A549 (cell line): ENCODE measurements at regions not wholly inside any gene's neighbourhood (a gene's known extent, or its start where the extent isn't known, plus 50 kb on each side); places are given as distances from the start of the nearest gene placed in this dataset.

Experiments
- ATAC-seq, 2 experiments: fragments of 200-7000 bp in 1 of 2; fragments of >200 bp in 1 of 2; cut with Nextera tagmentation in 1 of 2; cut with Tn5 transposase in 1 of 2; 3 replicates each; pipeline versions ENCODE4 v1.8.0 to v1.9.1; 2018 to 2020; ENCODE audit warnings: mild to moderate bottlenecking in 1 of 2, moderate library complexity in 1 of 2
- CTCF ChIA-PET: fragments of 300-600 bp; sonication (Branson Sonifier 250); formaldehyde crosslinking; extraction: SDS; loops from one replicate; lab custom pipeline; 2021; ENCODE audit warnings: antibody characterized with exemption, inconsistent platforms; lab: Yijun Ruan, JAX
- POLR2A ChIA-PET: fragments of 350-600 bp; formaldehyde crosslinking; extraction: SDS; loops from one replicate; lab custom pipeline; 2021; ENCODE audit warnings: antibody characterized with exemption, inconsistent platforms; lab: Yijun Ruan, JAX
- DNase-seq, 2 experiments: peaks; one replicate each; pipeline versions ENCODE4 v3.0.0 to v3.0.0-alpha.2; 2011 to 2016; ENCODE audit warnings: low read depth in 1 of 2, low spot score in 1 of 2
- FAIRE-seq: peaks from 2 replicates; lab custom pipeline; 2011; peaks lifted over from hg19 to GRCh38; lab: Jason Lieb, UNC
- H3K27ac ChIP-seq, 2 experiments: fragments of >200 bp; sonication (Bioruptor Twin); formaldehyde crosslinking; 3 replicates each; pipeline ENCODE4 v1.5.1; 2016 to 2017
- H3K4me1 ChIP-seq: fragments of >200 bp; sonication (Bioruptor Twin); formaldehyde crosslinking; 3 replicates; pipeline ENCODE4 v1.6.1; 2016
- H3K4me2 ChIP-seq: fragments of >200 bp; sonication (Bioruptor Twin); formaldehyde crosslinking; 3 replicates; pipeline ENCODE4 v1.6.1; 2016
- H3K4me3 ChIP-seq: fragments of >200 bp; sonication (Bioruptor Twin); formaldehyde crosslinking; 3 replicates; pipeline ENCODE4 v1.5.1; 2016
- H3K9me3 ChIP-seq: fragments of >200 bp; sonication (Bioruptor Twin); formaldehyde crosslinking; 3 replicates; pipeline ENCODE4 v1.6.1; 2016
- BHLHE40 ChIP-seq: IDR thresholded peaks from 2 replicates; pipeline ENCODE4 v1.6.1; 2012; ENCODE audit warnings: low read depth, low read length, inconsistent platforms
- CBX8 ChIP-seq: fragments of 200-600 bp; sonication (generic); IDR thresholded peaks from 2 replicates; pipeline ENCODE4 v1.6.1; 2016
- CEBPB ChIP-seq, 2 experiments: fragments of >200 bp in 1 of 2; sonication (Bioruptor Twin) in 1 of 2; formaldehyde crosslinking in 1 of 2; IDR thresholded peaks; 2 replicates each; pipeline ENCODE4 v1.6.1; 2012 to 2016
- CHD4 ChIP-seq: fragments of 200-600 bp; sonication (generic); IDR thresholded peaks from 2 replicates; pipeline ENCODE4 v1.6.1; 2016; ENCODE audit warnings: antibody characterized with exemption, mild to moderate bottlenecking, borderline replicate concordance
- E2F6 ChIP-seq: IDR thresholded peaks from 2 replicates; pipeline ENCODE4 v1.6.1; 2012; ENCODE audit warnings: low read depth, borderline replicate concordance
- EHMT2 ChIP-seq: fragments of 200-600 bp; sonication (generic); IDR thresholded peaks from 2 replicates; pipeline ENCODE4 v1.6.1; 2016; ENCODE audit warnings: antibody characterized with exemption, low read depth, mild to moderate bottlenecking, moderate library complexity
- ESRRA ChIP-seq: fragments of 150-350 bp; IDR thresholded peaks from 2 replicates; pipeline ENCODE4 v1.6.1; 2014; ENCODE audit warnings: mild to moderate bottlenecking, low read length, borderline replicate concordance
- FOSB ChIP-seq: fragments of 250-450 bp; sonication (Bioruptor Pico); IDR thresholded peaks from 2 replicates; pipeline ENCODE4 v1.5.0; 2020; ENCODE audit warnings: mild to moderate bottlenecking, moderate library complexity
- FOSL2 ChIP-seq, 2 experiments: fragments of 450-650 bp in 1 of 2; fragments of >200 bp in 1 of 2; sonication (Bioruptor Twin) in 1 of 2; formaldehyde crosslinking; IDR thresholded peaks; 2 replicates each; pipeline versions ENCODE4 v1.5.0 to v1.6.1; 2016 to 2020; ENCODE audit warnings: mild to moderate bottlenecking in 1 of 2, moderate library complexity in 1 of 2
- KDM5A ChIP-seq: fragments of 200-600 bp; sonication (generic); IDR thresholded peaks from 2 replicates; pipeline ENCODE4 v1.6.1; 2016; ENCODE audit warnings: antibody characterized with exemption, mild to moderate bottlenecking
- MAFK ChIP-seq: fragments of 450-650 bp; IDR thresholded peaks from 2 replicates; pipeline ENCODE4 v1.6.1; 2014; ENCODE audit not compliant: partially characterized antibody
- MAZ ChIP-seq: fragments of 150-350 bp; IDR thresholded peaks from 2 replicates; pipeline ENCODE4 v1.6.1; 2014; ENCODE audit warnings: antibody characterized with exemption, low read depth, low read length, borderline replicate concordance
- MYC ChIP-seq: IDR thresholded peaks from 2 replicates; pipeline ENCODE4 v1.6.1; 2012; ENCODE audit warnings: mild to moderate bottlenecking, inconsistent platforms, low read length, improper control_type of control experiment, borderline replicate concordance
- NFE2L2 ChIP-seq: fragments of 150-350 bp; conservative IDR thresholded peaks from 2 replicates; pipeline ENCODE4 v1.6.1; 2014; ENCODE audit warnings: low read length
- PBX3 ChIP-seq: IDR thresholded peaks from 2 replicates; pipeline ENCODE4 v1.6.1; 2012
- RAD21 ChIP-seq, 2 experiments: fragments of >200 bp in 1 of 2; sonication (Bioruptor Twin) in 1 of 2; formaldehyde crosslinking in 1 of 2; IDR thresholded peaks in 1 of 2; conservative IDR thresholded peaks in 1 of 2; 2 replicates in 1 of 2; 3 replicates in 1 of 2; pipeline ENCODE4 v1.6.1; 2012 to 2018; ENCODE audit warnings: inconsistent platforms in 1 of 2
- RFX5 ChIP-seq: fragments of 450-650 bp; IDR thresholded peaks from 2 replicates; pipeline ENCODE4 v1.7.1; 2014; ENCODE audit warnings: antibody characterized with exemption, mild to moderate bottlenecking, moderate library complexity
- TP53 ChIP-seq: fragments of 250-450 bp; sonication (Bioruptor Pico); IDR thresholded peaks from 2 replicates; pipeline ENCODE4 v1.5.0; 2021; ENCODE audit warnings: mild to moderate bottlenecking, moderate library complexity
- ZNF302 ChIP-seq: fragments of 250-450 bp; sonication (Bioruptor Pico); IDR thresholded peaks from 2 replicates; pipeline ENCODE4 v1.9.0; 2021; ENCODE audit warnings: inconsistent platforms, mild to moderate bottlenecking, moderate library complexity
- WGBS: methylation state at CpG from one replicate; pipeline ENCODE4 v1.1.6; 2017; ENCODE audit errors: missing lambda C conversion rate; 5-methylcytosine and 5-hydroxymethylcytosine counted together
- TF ChIP-seq, protein P1 (sequence below): fragments of 250-450 bp; sonication (Bioruptor Pico); IDR thresholded peaks from 2 replicates; pipeline ENCODE4 v1.5.0; 2020; ENCODE audit warnings: low read depth, mild to moderate bottlenecking, moderate library complexity
- TF ChIP-seq, protein P2 (sequence below): fragments of >200 bp; sonication (Bioruptor Twin); formaldehyde crosslinking; IDR thresholded peaks from 3 replicates; pipeline ENCODE4 v1.6.1; 2016

DNA sequence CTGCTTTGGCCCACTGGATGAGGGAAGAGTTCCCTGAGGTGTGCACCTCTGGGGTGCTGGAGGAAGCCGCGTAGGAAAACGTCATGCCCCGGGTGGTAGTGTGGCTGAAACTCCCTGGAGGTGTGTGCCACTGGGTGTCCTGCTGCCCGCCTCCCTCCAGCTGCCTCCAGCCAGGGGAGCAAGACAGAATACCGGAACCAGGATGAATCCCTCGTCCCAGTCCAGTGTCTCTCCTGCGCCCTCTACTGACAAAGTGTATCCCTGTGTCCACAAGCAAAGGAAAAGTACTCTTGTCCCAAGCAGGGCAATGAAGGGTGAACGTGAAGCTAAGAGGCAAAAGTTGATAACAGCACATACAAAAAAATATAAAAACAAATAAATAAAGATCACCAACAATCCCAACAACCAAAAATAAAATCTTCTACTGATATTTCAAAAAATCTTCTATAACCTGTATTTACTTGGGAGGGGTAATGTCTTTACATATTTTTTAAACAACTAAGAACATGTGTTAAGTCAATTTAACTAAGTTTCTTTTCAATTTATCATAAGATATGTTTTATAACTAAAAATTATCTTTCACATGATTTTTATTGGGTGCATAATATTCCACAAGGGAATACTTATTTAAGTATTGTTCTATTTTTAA lies 437.6 kb downstream of the MAFB start:
- WGBS: 30% methylated on average over 9 of the region's 9 CpGs
- DNase-seq (peak; percentile 4 to 23), ATAC-seq (peak in 1 of 2 experiments; percentile 33; a peak in 1 of 6 replicates)
- H3K4me2 ChIP-seq: no peak overlapping the region
- no peak overlapping the region for H3K4me3 ChIP-seq
- peak in 1 of 2 experiments; percentile 35; a peak in 2 of 5 replicates for TF ChIP-seq RAD21 (conservative IDR thresholded peaks at IDR 0.05 in 1 of 2, IDR thresholded peaks at IDR 0.05 in 1 of 2)
- TF ChIP-seq KDM5A: no peak
- TF ChIP-seq, all 56 proteins: peak for 1
- ChIA-PET POLR2A (no interaction called here), CTCF (interaction anchor here (0.7 kb wide), 1 partner anchor 229 kb away, joined by 3 read pairs; no protein-coding TSS in a partner anchor)
- FAIRE-seq: no peak
- Histone ChIP-seq H3K9me3 (no peaks in the 10 kb centered on the region), H3K27ac (no peak overlapping the region), H3K4me1 (no peaks in the 10 kb centered on the region)

DNA sequence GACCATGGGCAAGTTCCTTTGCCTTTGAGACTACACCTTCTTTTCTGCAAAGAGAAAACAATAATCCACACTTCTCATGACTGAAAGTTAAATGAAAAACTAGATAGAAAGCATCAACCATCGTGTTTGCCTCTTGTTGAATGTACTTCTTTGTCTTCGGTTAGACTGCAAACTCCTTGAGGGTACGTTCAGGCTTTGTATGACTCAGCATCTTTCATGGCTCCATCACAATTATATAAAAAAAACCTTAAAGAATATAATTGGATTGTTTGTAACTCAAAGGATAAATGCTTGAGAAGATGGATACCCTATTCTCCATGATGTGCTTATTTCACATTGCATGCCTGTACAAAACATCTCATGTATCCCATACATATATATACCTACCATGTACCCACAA lies 439.2 kb downstream of the MAFB start:
- no peak overlapping the region for H3K4me3 ChIP-seq
- CTCF ChIA-PET: no interaction called here
- H3K4me2 ChIP-seq: no peak overlapping the region
- TF ChIP-seq NFE2L2 (peak; percentile 32; the same call in 1 of the 2 replicates), CHD4 (no peak), MAFK (peak; percentile 50), TP53 (no peak)
- TF ChIP-seq, all 56 proteins: peak for 2
- H3K9me3 ChIP-seq: no peaks in the 10 kb centered on the region
- no peak overlapping the region for H3K27ac ChIP-seq
- WGBS: 33% methylated on average over 3 of the region's 3 CpGs
- ATAC-seq (no peak), DNase-seq (no peak), FAIRE-seq (no peak)
- POLR2A ChIA-PET: no interaction called here
- H3K4me1 ChIP-seq: no peaks in the 10 kb centered on the region

GRCh38 chr20:40245829-40246228 lies 443.2 kb downstream of the MAFB start:
- Histone ChIP-seq H3K4me3 (no peak overlapping the region), H3K4me1 (no peaks in the 10 kb centered on the region), H3K27ac (no peak overlapping the region), H3K4me2 (no peak overlapping the region), H3K9me3 (no peaks in the 10 kb centered on the region)
- ATAC-seq (no peak), FAIRE-seq (no peak), DNase-seq (no peak)
- POLR2A ChIA-PET: no interaction called here
- TF ChIP-seq FOSL2 (IDR thresholded peaks at IDR 0.05) (no peak), FOSL2 (CRISPR knock-in tag; IDR thresholded peaks at IDR 0.05) (no peak), CBX8 (no peak), MAZ (no peak), ESRRA (no peak), PBX3 (no peak), E2F6 (no peak), EHMT2 (no peak), CEBPB (IDR thresholded peaks at IDR 0.05) (no peak), BHLHE40 (no peak), RFX5 (no peak), MYC (no peak), ZNF302 (CRISPR knock-in tag) (no peak), FOSB (CRISPR knock-in tag) (no peak), NFE2L2 (no peak)
- TF ChIP-seq, protein P1, sequence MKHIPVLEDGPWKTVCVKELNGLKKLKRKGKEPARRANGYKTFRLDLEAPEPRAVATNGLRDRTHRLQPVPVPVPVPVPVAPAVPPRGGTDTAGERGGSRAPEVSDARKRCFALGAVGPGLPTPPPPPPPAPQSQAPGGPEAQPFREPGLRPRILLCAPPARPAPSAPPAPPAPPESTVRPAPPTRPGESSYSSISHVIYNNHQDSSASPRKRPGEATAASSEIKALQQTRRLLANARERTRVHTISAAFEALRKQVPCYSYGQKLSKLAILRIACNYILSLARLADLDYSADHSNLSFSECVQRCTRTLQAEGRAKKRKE (CRISPR knock-in tag): no peak
- TF ChIP-seq, protein P2, sequence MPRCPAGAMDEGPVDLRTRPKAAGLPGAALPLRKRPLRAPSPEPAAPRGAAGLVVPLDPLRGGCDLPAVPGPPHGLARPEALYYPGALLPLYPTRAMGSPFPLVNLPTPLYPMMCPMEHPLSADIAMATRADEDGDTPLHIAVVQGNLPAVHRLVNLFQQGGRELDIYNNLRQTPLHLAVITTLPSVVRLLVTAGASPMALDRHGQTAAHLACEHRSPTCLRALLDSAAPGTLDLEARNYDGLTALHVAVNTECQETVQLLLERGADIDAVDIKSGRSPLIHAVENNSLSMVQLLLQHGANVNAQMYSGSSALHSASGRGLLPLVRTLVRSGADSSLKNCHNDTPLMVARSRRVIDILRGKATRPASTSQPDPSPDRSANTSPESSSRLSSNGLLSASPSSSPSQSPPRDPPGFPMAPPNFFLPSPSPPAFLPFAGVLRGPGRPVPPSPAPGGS: no peak
- CTCF ChIA-PET: no interaction called here
